ENCODE measurements at regions not wholly inside any gene's neighbourhood (a gene's known extent, or its start where the extent isn't known, plus 50 kb on each side); places are given as distances from the start of the nearest gene placed in this dataset.

- Mint-ChIP-seq H3K27ac (no peak overlapping the region), H3K36me3 (ENCODE audit: low read depth) (no peaks in the 10 kb centered on the region), H3K9me3 (peaks cover 4% of the 10 kb centered on the region), H3K27me3 (no peaks in the 10 kb centered on the region), H3K4me3 (no peak overlapping the region), H3K4me1 (no peaks in the 10 kb centered on the region)
- DNase-seq: no peak
- ChIA-PET CTCF (no interaction called here), POLR2A (no interaction called here)
Measured at GRCh38 chr5:173830421-173830820, 57.7 kb upstream of the CPEB4 start.

- Mint-ChIP-seq H3K4me1 (no peaks in the 10 kb centered on the region), H3K27me3 (no peaks in the 10 kb centered on the region), H3K4me3 (no peak overlapping the region), H3K27ac (no peak overlapping the region), H3K36me3 (ENCODE audit: low read depth) (no peaks in the 10 kb centered on the region), H3K9me3 (peaks cover 4% of the 10 kb centered on the region)
- ChIA-PET POLR2A (interaction anchor here (1.0 kb wide), 1 partner anchor 56 kb away, joined by 3 read pairs; the partner anchor contains the start of gene CPEB4), CTCF (no interaction called here)
- no peak for DNase-seq
Measured at GRCh38 chr5:173831196-173831914, 56.8 kb upstream of the CPEB4 start.

- Mint-ChIP-seq H3K36me3 (ENCODE audit: low read depth) (no peaks in the 10 kb centered on the region), H3K27ac (no peak overlapping the region), H3K9me3 (peaks cover 4% of the 10 kb centered on the region), H3K27me3 (no peaks in the 10 kb centered on the region), H3K4me3 (no peak overlapping the region), H3K4me1 (no peaks in the 10 kb centered on the region)
- POLR2A ChIA-PET: no interaction called here
- DNase-seq: no peak
- CTCF ChIA-PET: no interaction called here
Measured at GRCh38 chr5:173832386-173832785, 55.8 kb upstream of the CPEB4 start.

GRCh38 chr5:173833196-173833985 is 54.8 kb upstream of the CPEB4 start:
- Mint-ChIP-seq H3K9me3 (no peaks in the 10 kb centered on the region), H3K36me3 (ENCODE audit: low read depth) (no peaks in the 10 kb centered on the region), H3K27ac (no peak overlapping the region), H3K4me3 (no peak overlapping the region), H3K4me1 (no peaks in the 10 kb centered on the region), H3K27me3 (no peaks in the 10 kb centered on the region)
- no peak for DNase-seq
- POLR2A ChIA-PET: no interaction called here
- CTCF ChIA-PET: no interaction called here

DNA sequence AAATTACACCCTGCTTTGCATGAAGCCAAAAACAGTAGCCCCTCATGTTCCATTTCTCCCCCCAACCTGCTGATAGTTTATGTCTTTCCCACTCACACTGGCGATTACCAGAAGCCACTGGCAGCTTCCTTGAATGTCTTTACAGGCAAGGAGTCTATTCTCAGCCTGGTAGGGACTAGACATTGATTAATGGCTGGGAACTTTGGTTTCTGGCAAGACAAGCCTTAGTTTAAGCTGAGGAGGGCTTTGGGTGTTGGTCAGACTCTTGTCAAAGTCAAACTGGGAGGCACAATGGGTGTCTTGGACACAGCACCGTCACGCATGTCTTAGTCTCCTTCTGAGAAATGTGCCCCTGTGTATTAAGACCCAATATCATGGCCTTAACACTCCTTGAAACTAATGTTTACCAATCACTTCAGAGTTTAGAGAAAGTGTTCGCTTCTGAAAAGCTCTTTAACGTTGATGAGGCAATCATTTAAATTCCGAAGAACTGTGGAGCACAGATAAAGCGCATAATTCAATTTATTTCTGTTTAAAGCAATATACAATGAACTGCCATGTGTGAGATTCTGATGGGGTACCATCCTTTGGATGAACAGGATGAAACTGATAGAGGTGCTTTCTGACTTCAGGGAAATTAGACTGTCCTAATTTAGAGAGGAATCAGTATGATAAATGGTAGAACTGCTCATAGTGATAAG is 53.9 kb upstream of the CPEB4 start:
- no peak for DNase-seq
- no peaks in the 10 kb centered on the region for H3K9me3 Mint-ChIP-seq
- no peaks in the 10 kb centered on the region for H3K36me3 Mint-ChIP-seq (ENCODE audit: low read depth)
- no peak overlapping the region for H3K27ac Mint-ChIP-seq
- no peak overlapping the region for H3K4me3 Mint-ChIP-seq
- no peaks in the 10 kb centered on the region for H3K27me3 Mint-ChIP-seq
- ChIA-PET POLR2A (no interaction called here), CTCF (no interaction called here)
- H3K4me1 Mint-ChIP-seq: no peaks in the 10 kb centered on the region

DNA sequence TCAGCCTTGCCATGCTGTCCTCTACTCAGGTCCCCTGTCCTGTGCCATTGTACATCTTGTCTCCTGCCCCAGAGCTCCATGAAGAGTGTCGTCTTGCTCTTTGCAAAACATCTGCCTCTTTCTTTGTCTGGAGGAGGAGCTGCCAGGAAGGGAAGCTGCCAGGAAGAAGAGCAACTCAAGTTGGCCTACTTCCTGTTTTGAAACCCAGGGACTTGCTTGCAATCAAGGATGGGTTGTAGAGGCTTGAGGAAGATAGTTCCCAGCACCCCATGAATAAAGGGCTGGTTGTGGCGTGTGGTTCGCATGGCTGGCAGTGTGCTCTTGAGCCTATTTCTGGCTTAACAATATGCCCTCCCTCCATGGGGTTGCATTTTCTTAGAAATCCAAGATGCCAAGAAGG is 53.0 kb upstream of the CPEB4 start:
- no peak overlapping the region for H3K27ac Mint-ChIP-seq
- H3K27me3 Mint-ChIP-seq: no peaks in the 10 kb centered on the region
- POLR2A ChIA-PET: interaction anchor here (0.6 kb wide), 1 partner anchor 101 kb away, joined by 3 read pairs; no protein-coding TSS in a partner anchor
- no peaks in the 10 kb centered on the region for H3K4me1 Mint-ChIP-seq
- DNase-seq: no peak
- no peak overlapping the region for H3K4me3 Mint-ChIP-seq
- no peaks in the 10 kb centered on the region for H3K36me3 Mint-ChIP-seq (ENCODE audit: low read depth)
- CTCF ChIA-PET: no interaction called here
- no peaks in the 10 kb centered on the region for H3K9me3 Mint-ChIP-seq

- Mint-ChIP-seq H3K9me3 (no peaks in the 10 kb centered on the region), H3K4me3 (no peak overlapping the region), H3K27me3 (no peaks in the 10 kb centered on the region), H3K4me1 (no peaks in the 10 kb centered on the region), H3K27ac (no peak overlapping the region), H3K36me3 (ENCODE audit: low read depth) (no peaks in the 10 kb centered on the region)
- POLR2A ChIA-PET: interaction anchor here (0.6 kb wide), 1 partner anchor 101 kb away, joined by 3 read pairs; no protein-coding TSS in a partner anchor
- CTCF ChIA-PET: no interaction called here
- DNase-seq: no peak
Measured at GRCh38 chr5:173835661-173836060, 52.5 kb upstream of the CPEB4 start.

DNA sequence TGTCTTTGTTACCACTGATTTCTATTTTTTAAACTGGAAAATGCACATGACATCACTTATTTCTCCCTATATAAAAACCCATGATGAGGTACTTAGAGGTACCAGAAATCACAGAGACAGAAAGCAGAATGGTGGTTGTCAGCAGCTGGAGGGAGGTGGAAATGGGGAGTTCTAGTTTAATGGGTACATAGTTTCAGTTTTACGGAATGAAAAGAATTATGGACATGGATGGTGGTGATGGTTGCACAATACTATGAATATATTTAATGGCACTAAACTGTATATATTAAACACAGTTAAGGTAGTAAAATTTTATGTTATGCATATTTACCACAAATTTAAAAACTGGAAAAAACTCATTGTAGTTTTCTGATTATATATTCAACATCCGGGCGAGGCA is 50.5 kb upstream of the CPEB4 start:
- no peaks in the 10 kb centered on the region for H3K4me1 Mint-ChIP-seq
- DNase-seq: no peak
- no peak overlapping the region for H3K4me3 Mint-ChIP-seq
- no peaks in the 10 kb centered on the region for H3K36me3 Mint-ChIP-seq (ENCODE audit: low read depth)
- H3K27me3 Mint-ChIP-seq: no peaks in the 10 kb centered on the region
- H3K9me3 Mint-ChIP-seq: no peaks in the 10 kb centered on the region
- ChIA-PET CTCF (no interaction called here), POLR2A (no interaction called here)
- H3K27ac Mint-ChIP-seq: no peak overlapping the region
